RWPE1 (cell line): ENCODE measurements at regions not wholly inside any gene's neighbourhood (a gene's known extent, or its start where the extent isn't known, plus 50 kb on each side); places are given as distances from the start of the nearest gene placed in this dataset.
"Not testable (repeated sequence)": the region's sequence is repeated elsewhere in the genome, so short reads cannot be mapped to it uniquely, and the experiment has no call there.

ENCODE experiments used
- CTCF ChIA-PET: fragments of 350-600 bp; sonication (Branson Sonifier 250); formaldehyde crosslinking; extraction: SDS; loops from one replicate; lab custom pipeline; 2021; lab: Yijun Ruan, JAX
- POLR2A ChIA-PET: fragments of 400-600 bp; formaldehyde crosslinking; extraction: SDS; loops from one replicate; lab custom pipeline; 2020; ENCODE audit warnings: antibody characterized with exemption; ENCODE audit not compliant: low non-redundant PET; lab: Yijun Ruan, JAX
- DNase-seq: peaks from one replicate; pipeline ENCODE4 v3.0.0; 2012; ENCODE audit warnings: low spot score
- H3K27ac ChIP-seq: fragments of 450-650 bp; 2 replicates; pipeline ENCODE4 v1.5.1; 2017
- TF ChIP-seq, protein P1 (sequence below): fragments of 450-650 bp; conservative IDR thresholded peaks from 2 replicates; pipeline ENCODE4 v1.5.1; 2017; ENCODE audit warnings: low read depth, mild to moderate bottlenecking

DNA sequence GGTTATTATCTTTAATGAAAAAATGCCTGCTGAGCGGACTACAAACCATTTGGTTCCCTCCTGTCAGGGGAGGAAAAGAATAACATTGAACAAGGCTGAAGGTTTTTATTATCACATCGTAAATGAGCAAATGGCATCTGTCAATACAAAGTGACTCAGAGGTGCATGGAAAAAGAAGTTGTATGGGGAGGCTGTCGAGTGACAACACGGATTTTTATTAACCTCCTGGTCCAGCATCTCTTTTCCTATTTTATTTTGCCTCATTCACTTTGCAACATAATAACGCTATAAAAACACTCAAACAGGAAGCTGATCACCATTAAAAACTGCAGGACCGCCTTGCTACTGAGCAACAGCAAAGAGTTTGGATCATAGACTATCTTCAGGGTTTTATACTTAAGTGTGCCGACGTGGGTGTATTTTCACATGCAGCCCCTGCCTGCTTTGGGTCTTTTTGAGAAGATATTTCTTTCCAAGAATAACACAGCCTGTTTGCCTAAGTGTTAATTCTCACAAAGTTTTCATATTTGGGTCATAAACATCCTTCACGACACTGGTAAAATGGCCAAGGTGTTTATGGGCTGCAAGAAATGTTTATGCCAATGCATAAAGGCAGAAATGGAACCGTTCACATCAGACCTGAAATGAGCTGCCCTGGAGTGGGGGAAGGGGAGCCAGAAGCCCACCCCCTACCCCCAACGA lies 132.1 kb upstream of the SALL4 start:
- ChIA-PET POLR2A (no interaction called here), CTCF (interaction anchor here (0.9 kb wide), 1 partner anchor 31 kb away, joined by 4 read pairs; no protein-coding TSS in a partner anchor)
- no peak for DNase-seq
- H3K27ac ChIP-seq, result no peak overlapping the region
- TF ChIP-seq, protein P1, sequence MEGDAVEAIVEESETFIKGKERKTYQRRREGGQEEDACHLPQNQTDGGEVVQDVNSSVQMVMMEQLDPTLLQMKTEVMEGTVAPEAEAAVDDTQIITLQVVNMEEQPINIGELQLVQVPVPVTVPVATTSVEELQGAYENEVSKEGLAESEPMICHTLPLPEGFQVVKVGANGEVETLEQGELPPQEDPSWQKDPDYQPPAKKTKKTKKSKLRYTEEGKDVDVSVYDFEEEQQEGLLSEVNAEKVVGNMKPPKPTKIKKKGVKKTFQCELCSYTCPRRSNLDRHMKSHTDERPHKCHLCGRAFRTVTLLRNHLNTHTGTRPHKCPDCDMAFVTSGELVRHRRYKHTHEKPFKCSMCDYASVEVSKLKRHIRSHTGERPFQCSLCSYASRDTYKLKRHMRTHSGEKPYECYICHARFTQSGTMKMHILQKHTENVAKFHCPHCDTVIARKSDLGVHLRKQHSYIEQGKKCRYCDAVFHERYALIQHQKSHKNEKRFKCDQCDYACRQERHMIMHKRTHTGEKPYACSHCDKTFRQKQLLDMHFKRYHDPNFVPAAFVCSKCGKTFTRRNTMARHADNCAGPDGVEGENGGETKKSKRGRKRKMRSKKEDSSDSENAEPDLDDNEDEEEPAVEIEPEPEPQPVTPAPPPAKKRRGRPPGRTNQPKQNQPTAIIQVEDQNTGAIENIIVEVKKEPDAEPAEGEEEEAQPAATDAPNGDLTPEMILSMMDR, result no peak

DNA sequence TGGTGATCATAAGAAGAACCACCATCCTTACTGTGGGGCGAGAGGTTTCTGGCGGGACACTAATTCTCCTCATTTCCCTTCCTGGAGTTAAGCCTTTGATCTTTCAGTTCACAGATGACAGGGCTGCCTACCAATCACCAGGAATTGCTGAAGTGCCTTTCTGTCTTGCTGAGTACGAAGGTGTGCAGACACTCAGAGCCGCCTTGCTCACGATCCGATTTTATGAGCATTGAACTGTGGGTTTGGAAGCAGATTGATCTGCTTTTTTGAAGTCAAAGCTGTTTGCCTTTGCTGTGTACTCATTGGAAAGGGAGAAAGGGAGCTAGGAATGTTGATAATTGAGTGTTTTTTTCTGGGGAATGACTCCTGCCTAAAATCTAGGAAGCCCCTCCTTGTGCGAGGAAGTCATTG lies 129.1 kb upstream of the SALL4 start:
- POLR2A ChIA-PET, result no interaction called here
- CTCF ChIA-PET, result interaction anchor here (0.7 kb wide), 1 partner anchor 19 kb away, joined by 3 read pairs; no protein-coding TSS in a partner anchor
- no peak overlapping the region for H3K27ac ChIP-seq
- TF ChIP-seq, protein P1, result no peak
- DNase-seq, result no peak

DNA sequence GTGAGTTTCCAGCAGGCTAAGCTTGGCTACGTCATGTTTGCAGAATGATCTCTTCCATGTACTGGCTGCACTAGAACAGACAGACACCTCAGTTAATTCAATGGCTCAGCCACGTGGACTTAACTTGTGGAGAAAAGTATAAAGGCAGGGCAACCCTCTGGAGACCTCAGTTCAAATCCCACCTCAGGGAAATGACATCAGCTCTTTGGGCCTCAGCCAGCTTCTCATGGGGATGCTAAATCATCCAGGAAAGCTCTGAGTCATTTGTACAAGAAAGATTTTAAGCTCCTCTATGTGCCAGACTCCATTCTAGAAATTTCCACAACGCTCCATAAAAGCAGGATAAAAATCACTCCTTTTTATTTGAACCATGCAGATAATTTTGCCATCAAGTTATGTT lies 128.5 kb upstream of the SALL4 start:
- no peak overlapping the region for H3K27ac ChIP-seq
- TF ChIP-seq, protein P1, result no peak
- ChIA-PET CTCF (interaction anchor here (0.6 kb wide), 1 partner anchor 1626 kb away, joined by 3 read pairs; no protein-coding TSS in a partner anchor), POLR2A (interaction anchor here (0.7 kb wide), 1 partner anchor 10 kb away, joined by 3 read pairs; no protein-coding TSS in a partner anchor)
- DNase-seq, result peak; percentile 62

DNA sequence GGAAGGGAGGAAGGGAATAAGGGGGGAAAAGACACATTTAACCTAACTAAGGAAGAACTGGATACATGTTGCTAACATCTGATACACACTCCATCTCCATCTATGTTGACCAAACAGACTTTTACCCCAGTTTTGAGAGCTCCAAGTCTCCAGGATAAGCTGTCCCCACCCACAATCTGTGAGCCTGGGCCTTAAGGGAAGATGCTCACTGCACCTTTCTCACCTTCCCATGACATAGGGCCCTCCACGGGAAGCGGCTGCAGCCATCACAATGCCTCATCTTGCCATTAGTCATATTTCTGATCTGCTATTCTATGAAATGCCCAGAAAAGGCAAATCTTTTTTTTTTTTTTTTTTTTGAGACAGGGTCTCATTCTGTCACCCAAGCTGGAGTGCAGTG lies 126.6 kb upstream of the SALL4 start:
- ChIA-PET POLR2A (interaction anchor here (0.6 kb wide), 1 partner anchor 1924 kb away, joined by 4 read pairs; no protein-coding TSS in a partner anchor), CTCF (no interaction called here)
- TF ChIP-seq, protein P1, result no peak
- no peak overlapping the region for H3K27ac ChIP-seq
- DNase-seq, result no peak

DNA sequence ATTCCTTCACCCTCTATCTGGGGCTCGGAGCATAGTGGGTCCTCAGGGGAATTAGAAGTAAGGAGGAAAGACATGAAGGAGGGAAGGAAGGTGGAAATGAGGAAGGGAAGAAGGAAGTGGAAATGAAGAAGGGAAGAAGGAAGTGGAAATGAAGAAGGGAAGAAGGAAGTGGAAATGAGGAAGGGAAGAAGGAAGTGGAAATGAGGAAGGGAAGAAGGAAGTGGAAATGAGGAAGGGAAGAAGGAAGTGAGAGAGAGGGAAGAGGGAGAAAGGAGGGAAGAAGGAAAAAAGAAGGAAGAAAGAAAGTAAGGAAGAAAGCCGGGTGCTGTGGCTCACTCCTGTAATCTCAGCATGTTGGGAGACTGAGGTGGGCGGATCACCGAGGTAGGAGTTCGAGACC lies 125.6 kb upstream of the SALL4 start:
- DNase-seq, CTCF ChIA-PET, POLR2A ChIA-PET, H3K27ac ChIP-seq: not testable (repeated sequence)

DNA sequence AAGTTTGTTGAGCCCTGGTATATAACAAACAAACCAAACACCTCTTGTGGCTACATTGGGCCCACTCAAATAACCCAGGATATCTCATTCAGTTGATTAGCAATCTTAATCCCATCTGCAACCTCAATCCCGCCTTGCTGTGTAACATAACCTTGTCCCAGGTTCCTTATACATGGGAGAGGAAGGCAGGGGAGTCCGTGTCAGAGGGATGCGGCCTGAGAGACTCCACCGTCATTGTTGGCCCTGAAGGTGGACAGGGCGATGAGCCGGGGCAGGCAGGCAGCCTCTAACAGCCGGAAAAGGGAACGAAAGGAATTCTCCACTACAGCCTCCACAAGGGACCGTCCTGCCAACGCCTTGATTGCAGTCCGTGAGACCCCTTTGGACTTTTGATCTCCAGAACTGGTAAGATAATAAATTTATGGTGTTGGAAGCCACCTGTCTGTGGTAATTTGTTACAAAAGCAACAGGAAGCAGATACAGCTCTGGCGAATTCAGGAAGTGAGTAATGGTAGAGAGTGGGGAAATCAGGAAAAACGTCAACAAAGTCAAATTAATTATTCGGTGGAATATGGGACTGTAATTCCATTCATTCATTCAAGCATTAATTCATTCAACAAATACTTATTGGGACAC lies 124.5 kb upstream of the SALL4 start:
- ChIA-PET CTCF (no interaction called here), POLR2A (no interaction called here)
- no peak for DNase-seq
- no peak overlapping the region for H3K27ac ChIP-seq
- TF ChIP-seq, protein P1, result no peak

DNA sequence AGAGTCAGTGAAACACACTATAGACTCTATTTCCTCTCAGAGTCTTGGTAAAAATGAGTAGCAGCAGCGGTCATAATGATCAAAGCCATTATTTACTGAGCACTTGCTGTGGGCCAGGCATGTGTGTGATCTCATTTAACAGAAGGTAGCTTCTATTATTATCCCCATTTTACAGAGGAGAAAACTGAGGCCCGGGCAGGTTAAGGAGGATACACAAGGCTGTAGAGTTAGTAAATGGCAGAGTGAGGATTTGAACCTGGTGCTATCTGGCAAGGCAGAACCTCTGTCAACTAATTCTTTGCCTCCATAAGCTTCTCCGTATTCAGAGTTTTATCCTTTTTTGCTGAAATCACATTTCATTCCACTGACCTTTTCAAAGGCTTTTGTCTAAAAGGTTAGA lies 122.2 kb upstream of the SALL4 start:
- ChIA-PET POLR2A (no interaction called here), CTCF (no interaction called here)
- no peak overlapping the region for H3K27ac ChIP-seq
- DNase-seq, result no peak
- TF ChIP-seq, protein P1, result no peak
